ENCODE measurements at regions not wholly inside any gene's neighbourhood (a gene's known extent, or its start where the extent isn't known, plus 50 kb on each side); places are given as distances from the start of the nearest gene placed in this dataset.

DNA sequence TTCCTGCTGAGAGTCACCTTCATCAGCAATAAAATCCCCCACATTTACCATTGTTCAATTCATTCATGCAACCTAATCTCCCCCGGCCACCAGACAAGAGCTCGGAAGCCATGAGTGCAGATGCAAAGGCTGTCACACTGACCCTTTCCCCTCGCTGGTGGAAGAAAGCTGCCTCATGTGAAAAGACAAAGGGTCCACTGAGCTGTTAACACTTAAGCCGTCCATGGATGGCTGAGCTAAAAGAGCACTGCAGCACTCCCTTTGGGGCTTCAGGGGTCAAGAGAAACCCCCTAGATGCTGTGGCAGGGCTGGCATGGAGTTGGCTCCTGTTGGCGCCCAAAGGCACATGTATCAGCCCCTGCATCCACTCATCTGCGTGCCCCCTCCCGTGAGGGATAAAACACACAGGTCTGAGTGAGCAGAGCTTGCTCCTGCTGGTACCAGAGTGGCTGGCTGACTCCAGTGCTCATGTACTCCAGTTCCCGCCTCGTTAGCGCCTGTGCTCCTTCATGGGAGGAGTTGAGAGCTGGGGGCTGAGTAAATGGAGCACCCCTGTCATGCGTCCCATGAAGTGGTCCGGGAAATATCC, 216.5 kb downstream of the PDHA2 start:
- Histone ChIP-seq H3K79me2 (ENCODE audit: insufficient read depth, low read length) (no peaks in the 10 kb centered on the region), H3K36me3 (ENCODE audit: control insufficient read depth in 1 of 2, insufficient read depth in 2 of 2, low read length in 2 of 2) (no peaks in the 10 kb centered on the region), H3K4me3 (replicated peaks in 1 of 2; ENCODE audit: low read depth in 1 of 2, low read length in 2 of 2) (no peak overlapping the region), H3K4me2 (ENCODE audit: low read length) (no peak overlapping the region), H3K4me1 (ENCODE audit: control insufficient read depth in 1 of 2, insufficient read depth in 2 of 2, low read length in 2 of 2) (no peaks in the 10 kb centered on the region), H2AFZ (ENCODE audit: low read depth, low read length, poor library complexity, severe bottlenecking) (no peak overlapping the region), H4K20me1 (ENCODE audit: insufficient read depth) (no peaks in the 10 kb centered on the region), H3K9me2 (ENCODE audit: insufficient read depth) (no peaks in the 10 kb centered on the region), H3K27ac (ENCODE audit: low read depth, low read length) (no peak overlapping the region), H3K9me3 (ENCODE audit: control insufficient read depth in 1 of 2, insufficient read depth in 1 of 2, low read depth in 1 of 2, low read length in 2 of 2) (no peaks in the 10 kb centered on the region), H3K27me3 (ENCODE audit: insufficient read depth, low read length) (no peaks in the 10 kb centered on the region), H3K9ac (ENCODE audit: low read length) (no peak overlapping the region)
- no peak for DNase-seq (ENCODE audit: low read depth, low spot score)
- TF ChIP-seq ZNF274 (IDR thresholded peaks at IDR 0.05; ENCODE audit: low read depth, low read length), result no peak
- TF ChIP-seq ATF3 (IDR thresholded peaks at IDR 0.05), result no peak
- no peak for TF ChIP-seq ELF1 (IDR thresholded peaks at IDR 0.05; ENCODE audit: borderline replicate concordance, low read depth)
- TF ChIP-seq, protein P1, sequence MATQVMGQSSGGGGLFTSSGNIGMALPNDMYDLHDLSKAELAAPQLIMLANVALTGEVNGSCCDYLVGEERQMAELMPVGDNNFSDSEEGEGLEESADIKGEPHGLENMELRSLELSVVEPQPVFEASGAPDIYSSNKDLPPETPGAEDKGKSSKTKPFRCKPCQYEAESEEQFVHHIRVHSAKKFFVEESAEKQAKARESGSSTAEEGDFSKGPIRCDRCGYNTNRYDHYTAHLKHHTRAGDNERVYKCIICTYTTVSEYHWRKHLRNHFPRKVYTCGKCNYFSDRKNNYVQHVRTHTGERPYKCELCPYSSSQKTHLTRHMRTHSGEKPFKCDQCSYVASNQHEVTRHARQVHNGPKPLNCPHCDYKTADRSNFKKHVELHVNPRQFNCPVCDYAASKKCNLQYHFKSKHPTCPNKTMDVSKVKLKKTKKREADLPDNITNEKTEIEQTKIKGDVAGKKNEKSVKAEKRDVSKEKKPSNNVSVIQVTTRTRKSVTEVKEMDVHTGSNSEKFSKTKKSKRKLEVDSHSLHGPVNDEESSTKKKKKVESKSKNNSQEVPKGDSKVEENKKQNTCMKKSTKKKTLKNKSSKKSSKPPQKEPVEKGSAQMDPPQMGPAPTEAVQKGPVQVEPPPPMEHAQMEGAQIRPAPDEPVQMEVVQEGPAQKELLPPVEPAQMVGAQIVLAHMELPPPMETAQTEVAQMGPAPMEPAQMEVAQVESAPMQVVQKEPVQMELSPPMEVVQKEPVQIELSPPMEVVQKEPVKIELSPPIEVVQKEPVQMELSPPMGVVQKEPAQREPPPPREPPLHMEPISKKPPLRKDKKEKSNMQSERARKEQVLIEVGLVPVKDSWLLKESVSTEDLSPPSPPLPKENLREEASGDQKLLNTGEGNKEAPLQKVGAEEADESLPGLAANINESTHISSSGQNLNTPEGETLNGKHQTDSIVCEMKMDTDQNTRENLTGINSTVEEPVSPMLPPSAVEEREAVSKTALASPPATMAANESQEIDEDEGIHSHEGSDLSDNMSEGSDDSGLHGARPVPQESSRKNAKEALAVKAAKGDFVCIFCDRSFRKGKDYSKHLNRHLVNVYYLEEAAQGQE (IDR thresholded peaks at IDR 0.05; ENCODE audit: low read depth), result no peak
- no peak for TF ChIP-seq ZFX (IDR thresholded peaks at IDR 0.05)
- BruUV-seq (replicated peaks), result no TSS peak
- ChIA-PET POLR2A (no interaction called here), CTCF (no interaction called here), RAD21 (ENCODE audit: low non-redundant PET in 1 of 2, low total read pairs in 2 of 2, uncharacterized antibody in 2 of 2, unreplicated experiment in 2 of 2) (no interaction called here)
- no peak for ATAC-seq
- intact Hi-C loops (cut with micrococcal nuclease), result no loop called here

DNA sequence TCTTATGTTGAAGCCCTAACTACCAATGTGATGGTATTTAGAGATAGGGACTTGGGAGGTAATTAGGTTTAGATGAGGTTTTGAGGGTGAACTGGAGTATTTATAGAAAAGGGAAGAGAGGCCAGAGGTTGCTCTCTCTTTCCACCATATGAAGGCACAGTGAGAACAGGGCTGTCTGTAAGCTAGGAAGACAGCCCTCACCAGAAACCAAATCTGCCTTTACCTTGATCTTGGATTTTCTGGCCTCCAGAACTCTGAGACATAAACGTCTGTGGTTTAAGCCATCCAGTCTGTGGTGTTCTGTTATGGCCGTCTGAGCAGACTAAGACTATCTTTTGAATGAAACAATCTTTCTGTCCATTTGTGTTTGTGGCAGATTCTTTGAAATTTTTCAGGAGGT, 223.7 kb downstream of the PDHA2 start:
- no peak overlapping the region for H3K27ac ChIP-seq (ENCODE audit: low read depth, low read length)
- no peaks in the 10 kb centered on the region for H3K9me3 ChIP-seq (ENCODE audit: control insufficient read depth in 1 of 2, insufficient read depth in 1 of 2, low read depth in 1 of 2, low read length in 2 of 2)
- no peak overlapping the region for H2AFZ ChIP-seq (ENCODE audit: low read depth, low read length, poor library complexity, severe bottlenecking)
- H3K27me3 ChIP-seq (ENCODE audit: insufficient read depth, low read length), result no peaks in the 10 kb centered on the region
- H3K9ac ChIP-seq (ENCODE audit: low read length), result no peak overlapping the region
- H3K4me1 ChIP-seq (ENCODE audit: control insufficient read depth in 1 of 2, insufficient read depth in 2 of 2, low read length in 2 of 2), result no peaks in the 10 kb centered on the region
- no peak overlapping the region for H3K4me2 ChIP-seq (ENCODE audit: low read length)
- CTCF ChIA-PET, result no interaction called here
- DNase-seq (ENCODE audit: low read depth, low spot score) (no peak), ATAC-seq (no peak)
- H3K4me3 ChIP-seq (replicated peaks in 1 of 2; ENCODE audit: low read depth in 1 of 2, low read length in 2 of 2), result no peak overlapping the region
- RAD21 ChIA-PET (ENCODE audit: low non-redundant PET in 1 of 2, low total read pairs in 2 of 2, uncharacterized antibody in 2 of 2, unreplicated experiment in 2 of 2), result no interaction called here
- no peaks in the 10 kb centered on the region for H4K20me1 ChIP-seq (ENCODE audit: insufficient read depth)
- H3K36me3 ChIP-seq (ENCODE audit: control insufficient read depth in 1 of 2, insufficient read depth in 2 of 2, low read length in 2 of 2), result no peaks in the 10 kb centered on the region
- H3K79me2 ChIP-seq (ENCODE audit: insufficient read depth, low read length), result no peaks in the 10 kb centered on the region
- no TSS peak for BruUV-seq (replicated peaks)
- intact Hi-C loops (cut with micrococcal nuclease), result no loop called here
- no peaks in the 10 kb centered on the region for H3K9me2 ChIP-seq (ENCODE audit: insufficient read depth)
- POLR2A ChIA-PET, result no interaction called here
- TF ChIP-seq EZH2phosphoT487 (IDR thresholded peaks at IDR 0.05; ENCODE audit: borderline replicate concordance), result no peak
- no peak for TF ChIP-seq ATF3 (IDR thresholded peaks at IDR 0.05)
- no peak for TF ChIP-seq CEBPB (IDR thresholded peaks at IDR 0.05; ENCODE audit: low read depth)
- no peak for TF ChIP-seq EGR1 (IDR thresholded peaks at IDR 0.05; ENCODE audit: low read depth)
- no peak for TF ChIP-seq MAX (IDR thresholded peaks at IDR 0.05)
- TF ChIP-seq FOSL1 (IDR thresholded peaks at IDR 0.05; ENCODE audit: low read depth), result no peak
- TF ChIP-seq SRF (IDR thresholded peaks at IDR 0.05; ENCODE audit: low read depth), result no peak
- no peak for TF ChIP-seq ZBTB33 (IDR thresholded peaks at IDR 0.05; ENCODE audit: extremely low read depth, insufficient replicate concordance, low read length)
- TF ChIP-seq EZH2 (IDR thresholded peaks at IDR 0.05), result no peak
